PC-3 (cell line): ENCODE measurements at regions not wholly inside any gene's neighbourhood (a gene's known extent, or its start where the extent isn't known, plus 50 kb on each side); places are given as distances from the start of the nearest gene placed in this dataset.

Source experiments
- ATAC-seq: fragments of 200-7000 bp; cut with Tn5 transposase; 2 replicates; pipeline ENCODE4 v1.9.1; 2020; ENCODE audit warnings: mild to moderate bottlenecking, moderate library complexity
- BruUV-seq: library from RNA; stranded (reverse); fragments of 400-500 nt; replicated peaks from 2 replicates; lab custom pipeline; 2021; lab: Mats Ljungman, UMichigan
- CTCF ChIA-PET: fragments of 300-600 bp; sonication (Branson Sonifier 250); formaldehyde crosslinking; loops from one replicate; lab custom pipeline; 2022; ENCODE audit warnings: antibody characterized with exemption; lab: Charles Lee
- POLR2A ChIA-PET: fragments of 300-600 bp; sonication (Branson Sonifier 250); formaldehyde crosslinking; loops from one replicate; lab custom pipeline; 2022; ENCODE audit warnings: antibody characterized with exemption; ENCODE audit not compliant: unreplicated experiment; lab: Charles Lee
- DNase-seq: peaks from one replicate; pipeline ENCODE4 v3.0.0-alpha.2; 2015
- H2AFZ ChIP-seq: fragments of 300-600 bp; sonication (generic); 2 replicates; pipeline ENCODE4 v1.6.0; 2016; ENCODE audit warnings: antibody characterized with exemption, low read length
- H3F3A ChIP-seq: fragments of 300-600 bp; sonication (generic); one replicate; pipeline ENCODE4 v1.6.0; 2017; ENCODE audit warnings: antibody characterized with exemption, low read length, control low read depth, mild to moderate bottlenecking; ENCODE audit not compliant: unreplicated experiment
- H3K27ac ChIP-seq: fragments of 300-600 bp; sonication (generic); 2 replicates; pipeline ENCODE4 v1.5.1; 2016; ENCODE audit warnings: mild to moderate bottlenecking, low read length
- H3K27me3 ChIP-seq: fragments of 300-600 bp; sonication (generic); 2 replicates; pipeline ENCODE4 v1.6.1; 2016; ENCODE audit warnings: low read length, mixed read lengths
- H3K36me3 ChIP-seq: fragments of 300-600 bp; sonication (generic); 2 replicates; pipeline ENCODE4 v1.6.1; 2016; ENCODE audit warnings: low read depth, mixed run types, low read length, mixed read lengths
- H3K4me1 ChIP-seq: fragments of 300-600 bp; sonication (generic); 2 replicates; pipeline ENCODE4 v1.5.1; 2016; ENCODE audit warnings: low read length; ENCODE audit not compliant: insufficient read depth
- H3K4me2 ChIP-seq: fragments of 300-600 bp; sonication (generic); 2 replicates; pipeline ENCODE4 v1.6.0; 2016; ENCODE audit warnings: low read length
- H3K4me3 ChIP-seq: fragments of 300-600 bp; sonication (generic); 2 replicates; pipeline ENCODE4 v1.5.1; 2016; ENCODE audit warnings: mild to moderate bottlenecking, low read length, mixed read lengths
- H3K79me2 ChIP-seq: fragments of 300-600 bp; sonication (generic); 2 replicates; pipeline ENCODE4 v1.6.1; 2017; ENCODE audit warnings: low read length, mixed read lengths
- H3K9ac ChIP-seq: fragments of 300-600 bp; sonication (generic); 2 replicates; pipeline ENCODE4 v1.6.0; 2016; ENCODE audit warnings: mild to moderate bottlenecking, low read length
- H3K9me2 ChIP-seq: fragments of 300-600 bp; sonication (generic); replicated peaks from 2 replicates; pipeline ENCODE4 v1.6.1; 2016; ENCODE audit warnings: mixed run types, low read length, mixed read lengths
- H3K9me3 ChIP-seq: fragments of 300-600 bp; sonication (generic); 2 replicates; pipeline ENCODE4 v1.6.1; 2016; ENCODE audit warnings: low read length, mixed read lengths
- H4K20me1 ChIP-seq: fragments of 300-600 bp; sonication (generic); 2 replicates; pipeline ENCODE4 v1.6.1; 2016; ENCODE audit warnings: low read length, mixed read lengths
- EZH2 ChIP-seq: fragments of 300-600 bp; sonication (generic); IDR thresholded peaks from one replicate; pipeline ENCODE4 v1.6.1; 2017; ENCODE audit warnings: antibody characterized with exemption, mild to moderate bottlenecking, low read length; ENCODE audit not compliant: unreplicated experiment
- EZH2phosphoT487 ChIP-seq: fragments of 300-600 bp; sonication (generic); IDR thresholded peaks from 2 replicates; pipeline ENCODE4 v1.6.1; 2018; ENCODE audit warnings: mild to moderate bottlenecking, antibody characterized with exemption, low read length, borderline replicate concordance
- intact Hi-C: fragments of 100-400 bp; cut with micrococcal nuclease; formaldehyde crosslinking; loops from 2 replicates; pipeline ENCODE4 v1.9.0; 2023
- TF ChIP-seq, protein P1 (sequence below): fragments of 300-600 bp; sonication (generic); conservative IDR thresholded peaks from 2 replicates; pipeline ENCODE4 v1.5.1; 2017; ENCODE audit warnings: antibody characterized with exemption, low read depth, mild to moderate bottlenecking, low read length

DNA sequence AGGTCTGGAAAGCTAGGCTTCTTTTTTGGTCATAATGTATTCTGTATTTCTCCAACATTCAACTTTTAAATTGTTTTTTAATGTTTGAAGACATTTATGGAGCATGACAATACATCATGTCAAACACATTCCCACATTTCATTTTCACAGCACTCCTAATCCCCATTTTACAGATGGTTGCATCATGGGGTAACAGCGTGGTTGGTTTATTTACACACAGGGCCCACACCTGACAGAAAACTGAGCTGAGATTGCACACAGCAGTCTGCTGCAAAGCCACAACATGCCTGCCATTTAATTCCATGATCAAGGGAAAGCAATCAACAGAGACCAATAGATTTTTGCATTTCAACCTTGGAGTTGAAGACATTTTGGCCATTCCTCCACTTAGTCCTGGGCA, 335.7 kb upstream of the MGAT5 start:
- H2AFZ ChIP-seq: no peak overlapping the region
- H3K4me1 ChIP-seq: no peaks in the 10 kb centered on the region
- no peak overlapping the region for H3K27ac ChIP-seq
- no peaks in the 10 kb centered on the region for H3K9me3 ChIP-seq
- H3K9ac ChIP-seq: no peak overlapping the region
- no peak overlapping the region for H3K4me3 ChIP-seq
- DNase-seq (no peak), ATAC-seq (no peak)
- H3K79me2 ChIP-seq: no peaks in the 10 kb centered on the region
- H3K27me3 ChIP-seq: peaks cover 20% of the 10 kb centered on the region
- no peak overlapping the region for H3K4me2 ChIP-seq
- ChIA-PET CTCF (no interaction called here), POLR2A (no interaction called here)
- no peaks in the 10 kb centered on the region for H4K20me1 ChIP-seq
- H3F3A ChIP-seq: no peaks in the 10 kb centered on the region
- no TSS peak for BruUV-seq
- TF ChIP-seq EZH2 (no peak), EZH2phosphoT487 (no peak)
- TF ChIP-seq, protein P1, sequence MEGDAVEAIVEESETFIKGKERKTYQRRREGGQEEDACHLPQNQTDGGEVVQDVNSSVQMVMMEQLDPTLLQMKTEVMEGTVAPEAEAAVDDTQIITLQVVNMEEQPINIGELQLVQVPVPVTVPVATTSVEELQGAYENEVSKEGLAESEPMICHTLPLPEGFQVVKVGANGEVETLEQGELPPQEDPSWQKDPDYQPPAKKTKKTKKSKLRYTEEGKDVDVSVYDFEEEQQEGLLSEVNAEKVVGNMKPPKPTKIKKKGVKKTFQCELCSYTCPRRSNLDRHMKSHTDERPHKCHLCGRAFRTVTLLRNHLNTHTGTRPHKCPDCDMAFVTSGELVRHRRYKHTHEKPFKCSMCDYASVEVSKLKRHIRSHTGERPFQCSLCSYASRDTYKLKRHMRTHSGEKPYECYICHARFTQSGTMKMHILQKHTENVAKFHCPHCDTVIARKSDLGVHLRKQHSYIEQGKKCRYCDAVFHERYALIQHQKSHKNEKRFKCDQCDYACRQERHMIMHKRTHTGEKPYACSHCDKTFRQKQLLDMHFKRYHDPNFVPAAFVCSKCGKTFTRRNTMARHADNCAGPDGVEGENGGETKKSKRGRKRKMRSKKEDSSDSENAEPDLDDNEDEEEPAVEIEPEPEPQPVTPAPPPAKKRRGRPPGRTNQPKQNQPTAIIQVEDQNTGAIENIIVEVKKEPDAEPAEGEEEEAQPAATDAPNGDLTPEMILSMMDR: no peak
- H3K36me3 ChIP-seq: no peaks in the 10 kb centered on the region
- intact Hi-C loops: no loop called here
- H3K9me2 ChIP-seq: no peaks in the 10 kb centered on the region

DNA sequence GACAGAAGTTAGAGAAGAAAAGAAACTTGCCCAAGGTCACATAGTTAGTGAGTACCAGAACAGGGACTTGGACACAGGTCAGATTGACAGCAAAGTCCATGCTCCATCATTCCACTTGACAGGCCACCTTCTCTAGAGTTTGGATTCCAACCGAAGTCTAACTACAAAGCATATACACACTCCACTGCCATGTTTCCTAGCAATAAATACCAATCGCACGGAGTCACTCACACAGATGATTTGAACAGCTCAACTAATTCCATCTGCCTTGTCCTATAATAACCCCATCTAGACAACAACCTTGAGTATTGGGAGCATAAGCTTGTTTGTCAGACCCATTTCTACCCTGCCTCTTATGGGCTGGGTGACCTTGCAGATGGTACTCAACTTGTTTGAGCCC, 334.6 kb upstream of the MGAT5 start:
- no peak overlapping the region for H3K4me3 ChIP-seq
- H4K20me1 ChIP-seq: no peaks in the 10 kb centered on the region
- H3K27ac ChIP-seq: no peak overlapping the region
- DNase-seq (no peak), ATAC-seq (no peak)
- no peaks in the 10 kb centered on the region for H3K36me3 ChIP-seq
- ChIA-PET CTCF (no interaction called here), POLR2A (no interaction called here)
- H3K27me3 ChIP-seq: peaks cover 31% of the 10 kb centered on the region
- no peaks in the 10 kb centered on the region for H3K9me3 ChIP-seq
- no peak overlapping the region for H3K9ac ChIP-seq
- no peaks in the 10 kb centered on the region for H3K9me2 ChIP-seq
- H3K4me2 ChIP-seq: no peak overlapping the region
- TF ChIP-seq EZH2phosphoT487: no peak
- TF ChIP-seq EZH2: no peak
- BruUV-seq: no TSS peak
- no peaks in the 10 kb centered on the region for H3K79me2 ChIP-seq
- H3F3A ChIP-seq: no peaks in the 10 kb centered on the region
- no peaks in the 10 kb centered on the region for H3K4me1 ChIP-seq
- H2AFZ ChIP-seq: no peak overlapping the region
- intact Hi-C loops: no loop called here

- ATAC-seq: no peak
- H3K4me3 ChIP-seq: no peak overlapping the region
- intact Hi-C loops: no loop called here
- no peaks in the 10 kb centered on the region for H3K4me1 ChIP-seq
- H4K20me1 ChIP-seq: no peaks in the 10 kb centered on the region
- no peaks in the 10 kb centered on the region for H3K9me3 ChIP-seq
- peaks cover 61% of the 10 kb centered on the region for H3K27me3 ChIP-seq
- CTCF ChIA-PET: no interaction called here
- no peak overlapping the region for H2AFZ ChIP-seq
- no peak overlapping the region for H3K9ac ChIP-seq
- no peak overlapping the region for H3K4me2 ChIP-seq
- no TSS peak for BruUV-seq
- H3K36me3 ChIP-seq: no peaks in the 10 kb centered on the region
- H3K9me2 ChIP-seq: no peaks in the 10 kb centered on the region
- no peak for DNase-seq
- H3K27ac ChIP-seq: no peak overlapping the region
- POLR2A ChIA-PET: no interaction called here
- no peaks in the 10 kb centered on the region for H3F3A ChIP-seq
- TF ChIP-seq EZH2: no peak
- no peak for TF ChIP-seq EZH2phosphoT487
- TF ChIP-seq, protein P1: no peak
- no peaks in the 10 kb centered on the region for H3K79me2 ChIP-seq
Observed at GRCh38 chr2:133927894-133928293, 326.0 kb upstream of the MGAT5 start.
